Glomerular visceral epithelial cell (primary cell): ENCODE measurements at regions not wholly inside any gene's neighbourhood (a gene's known extent, or its start where the extent isn't known, plus 50 kb on each side); places are given as distances from the start of the nearest gene placed in this dataset.

Source experiments
- DNase-seq: peaks from one replicate; pipeline ENCODE4 v3.0.0-alpha.2; 2016; ENCODE audit errors: extremely low spot score

DNA sequence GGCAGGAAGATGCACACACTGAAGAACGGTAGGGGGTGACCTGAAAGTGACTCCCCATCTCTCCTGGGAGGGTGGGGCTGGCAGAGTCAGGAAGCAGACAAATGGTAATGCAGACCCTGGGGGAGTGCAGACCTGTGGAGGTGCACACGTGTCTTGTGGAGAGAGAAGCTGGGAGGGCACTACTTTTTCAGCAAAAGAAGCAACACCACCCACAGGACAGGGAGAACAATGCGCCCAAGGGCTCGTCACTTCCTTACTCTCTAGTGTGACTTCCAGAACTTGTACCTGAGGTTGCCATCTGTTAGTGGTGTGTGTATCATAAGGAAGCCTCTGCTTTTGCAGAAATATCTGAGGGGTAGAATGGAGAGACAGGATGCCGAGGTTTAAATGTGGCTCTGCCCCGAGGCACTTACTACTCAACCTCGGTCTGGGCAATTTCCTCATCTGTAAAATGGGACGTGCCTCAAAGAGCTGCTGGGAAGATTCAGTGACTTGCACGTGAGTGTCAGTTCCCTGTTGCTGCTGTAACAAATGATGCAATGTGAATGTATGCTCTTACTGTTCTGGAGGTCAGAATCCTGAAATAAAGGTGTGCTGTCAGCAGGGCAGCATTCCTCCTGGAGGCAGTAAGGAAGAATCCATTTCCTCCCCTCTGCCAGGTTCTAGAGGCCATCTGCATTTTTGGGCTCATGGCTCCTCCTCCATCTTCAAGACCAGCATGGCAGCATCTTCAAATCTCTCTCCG is 323.4 kb downstream of the SHANK2 start:
- DNase-seq = no peak

DNA sequence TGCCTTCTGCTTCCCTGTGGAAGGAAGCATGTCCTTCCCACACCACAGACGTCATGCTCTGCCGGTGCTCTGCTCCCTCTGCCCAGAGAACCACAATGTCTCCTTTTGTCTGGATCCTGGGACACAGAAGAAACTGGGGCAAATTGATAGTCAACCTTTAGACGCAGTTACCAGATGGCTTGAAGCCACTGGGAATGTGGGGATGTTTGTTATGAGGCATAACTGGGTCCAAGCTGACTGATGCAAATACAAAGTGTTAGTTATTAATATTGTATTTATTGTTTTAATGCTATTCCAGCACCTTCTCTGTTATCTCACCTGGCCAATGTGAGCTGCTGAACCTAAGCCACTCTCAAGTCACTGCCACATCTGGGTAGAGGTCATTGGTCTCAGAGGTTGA is 322.2 kb downstream of the SHANK2 start:
- no peak for DNase-seq

GRCh38 chr11:70931430-70931829 is 320.9 kb downstream of the SHANK2 start:
- no peak for DNase-seq

- no peak for DNase-seq
Observed at GRCh38 chr11:70933981-70934583, 318.3 kb downstream of the SHANK2 start.

DNA sequence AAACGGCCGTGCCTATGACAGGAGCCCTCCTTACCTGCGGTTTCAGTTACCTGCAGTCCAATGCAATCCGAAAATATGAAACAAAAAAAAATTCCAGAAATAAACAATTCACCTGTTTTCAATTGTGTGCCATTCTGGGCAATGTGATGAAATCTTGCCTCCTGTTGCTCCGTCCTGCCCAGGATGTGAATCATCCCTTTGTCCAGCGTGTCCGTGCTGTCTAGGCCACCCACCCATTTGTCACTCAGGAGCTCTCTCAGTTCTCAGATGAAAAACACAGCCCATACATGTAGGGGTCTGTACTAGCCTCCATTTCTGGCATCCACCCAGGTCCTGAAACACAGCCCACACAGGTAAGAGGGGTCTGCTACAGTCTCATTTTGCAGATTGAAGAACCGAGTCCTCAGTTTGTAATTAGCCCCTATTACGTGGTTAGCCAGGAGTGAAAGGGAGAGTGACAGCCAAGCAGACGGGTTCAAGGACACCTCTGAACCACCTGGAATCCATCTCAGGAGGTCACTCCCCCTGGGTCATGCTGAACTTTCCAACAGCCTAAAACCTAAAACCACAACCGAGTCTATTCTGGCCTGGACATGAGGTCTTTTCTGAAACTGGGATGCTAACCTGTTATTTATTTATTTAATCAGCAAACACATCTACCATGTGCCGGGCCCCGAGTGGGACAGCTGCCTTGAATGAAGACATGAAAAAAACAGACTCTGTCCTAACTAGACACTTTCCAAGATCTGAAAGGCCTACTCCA is 317.2 kb downstream of the SHANK2 start:
- peak; percentile 9 for DNase-seq

- DNase-seq = no peak
Observed at GRCh38 chr11:70942593-70942992, 309.8 kb downstream of the SHANK2 start.

GRCh38 chr11:70944141-70944540 is 308.2 kb downstream of the SHANK2 start:
- no peak for DNase-seq

DNA sequence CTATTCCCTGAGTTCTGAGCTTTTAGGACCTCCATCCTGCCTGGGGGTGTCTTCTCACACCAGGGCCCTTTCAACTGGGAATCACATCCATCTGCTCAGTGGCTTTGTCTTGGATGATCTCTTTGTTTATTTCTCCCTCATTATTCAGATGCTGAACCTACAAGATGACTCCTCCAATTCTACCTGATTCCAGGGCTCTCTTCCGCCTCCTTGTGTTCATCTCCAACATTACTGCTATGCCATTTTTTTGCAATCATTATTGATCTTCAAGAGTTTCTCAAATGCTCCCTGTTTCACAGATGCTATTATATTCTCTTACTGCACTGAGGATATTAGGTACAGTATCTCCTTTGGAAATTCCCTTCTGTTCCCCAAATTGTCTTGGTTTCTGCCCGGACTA is 307.7 kb downstream of the SHANK2 start:
- no peak for DNase-seq

GRCh38 chr11:70948398-70948797 is 304.0 kb downstream of the SHANK2 start:
- no peak for DNase-seq

DNA sequence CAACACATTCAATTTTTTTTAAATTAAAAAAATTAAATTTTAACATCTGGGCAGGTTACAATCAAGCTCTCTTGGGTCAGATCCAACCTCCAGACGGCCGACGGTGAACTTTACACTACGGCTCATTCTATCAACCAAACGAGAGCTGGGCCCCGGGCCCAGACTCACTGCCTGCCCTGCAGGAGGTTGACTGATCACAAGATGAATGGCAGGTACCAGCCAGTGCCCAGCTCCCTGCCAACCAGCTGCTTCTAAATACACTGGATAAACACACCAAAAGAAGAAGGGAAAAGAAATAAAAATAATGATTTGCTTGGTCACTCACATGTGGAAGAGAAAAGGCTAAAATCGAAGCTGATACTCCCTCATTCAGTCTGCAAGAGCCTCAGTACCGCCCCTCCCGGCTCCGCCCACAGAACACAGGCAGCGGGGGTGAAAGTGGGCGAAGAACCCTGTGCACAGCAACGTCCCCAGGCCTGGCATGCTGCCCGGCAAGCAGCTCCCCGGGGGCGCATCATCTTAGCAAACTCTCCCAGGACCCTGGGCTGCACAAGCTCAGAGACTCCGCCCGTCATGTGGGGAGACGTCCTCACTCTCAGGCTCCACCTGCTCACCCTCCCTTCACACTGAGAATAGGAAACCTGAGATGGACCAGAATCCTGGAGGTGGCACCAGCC is 303.4 kb downstream of the SHANK2 start:
- no peak for DNase-seq

DNA sequence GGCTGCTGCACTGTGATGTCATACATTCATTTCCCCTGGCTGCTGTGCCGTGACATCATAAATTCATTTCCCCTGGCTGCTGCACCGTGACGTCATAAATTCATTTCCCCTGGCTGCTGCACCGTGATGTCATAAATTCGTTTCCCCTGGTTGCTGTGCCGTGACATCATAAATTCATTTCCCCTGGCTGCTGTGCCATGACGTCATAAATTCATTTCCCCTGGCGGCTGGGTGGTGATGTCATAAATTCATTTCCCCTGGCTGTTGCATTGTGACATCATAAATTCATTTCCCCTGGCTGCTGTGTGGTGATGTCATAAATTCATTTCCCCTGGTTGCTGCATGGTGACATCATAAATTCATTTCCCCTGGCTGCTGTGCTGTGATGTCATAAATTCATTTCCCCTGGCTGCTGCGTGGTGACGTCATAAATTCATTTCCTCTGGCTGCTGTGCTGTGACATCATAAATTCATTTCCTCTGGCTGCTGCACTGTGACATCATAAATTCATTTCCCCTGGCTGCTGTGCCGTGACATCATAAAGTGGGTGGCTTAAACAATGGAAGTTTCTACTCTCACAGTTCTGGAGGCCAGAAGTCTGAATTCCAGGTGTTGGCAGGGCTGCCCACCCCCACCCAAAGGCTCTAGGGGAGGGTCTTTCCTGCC is 301.1 kb downstream of the SHANK2 start:
- DNase-seq = no peak

DNA sequence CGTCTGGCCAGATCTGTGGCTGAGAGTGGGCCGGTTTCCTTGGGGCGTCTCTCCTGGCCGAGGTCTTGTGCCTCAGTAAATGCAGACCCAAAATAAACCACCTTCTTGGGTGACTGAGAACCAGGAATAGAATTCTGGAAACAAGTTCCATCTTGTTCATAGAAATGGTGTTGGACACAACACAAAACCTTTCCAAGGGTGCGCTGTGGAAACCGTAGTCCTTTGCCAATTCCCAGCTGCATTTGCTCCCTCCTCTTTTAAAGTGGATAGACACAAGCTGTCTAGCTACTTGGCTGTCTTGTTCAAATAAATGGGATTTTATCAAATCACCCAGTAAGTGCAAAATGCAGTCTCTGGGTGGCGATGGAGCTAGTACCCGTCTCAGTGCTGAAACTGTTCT is 300.2 kb downstream of the SHANK2 start:
- no peak for DNase-seq

GRCh38 chr11:70953720-70954119 is 298.7 kb downstream of the SHANK2 start:
- DNase-seq = no peak

GRCh38 chr11:70954471-70954870 is 297.9 kb downstream of the SHANK2 start:
- no peak for DNase-seq
